IPS-NIHi7 (cell line): ENCODE measurements at regions not wholly inside any gene's neighbourhood (a gene's known extent, or its start where the extent isn't known, plus 50 kb on each side); places are given as distances from the start of the nearest gene placed in this dataset.

Experiments used
- DNase-seq: peaks from one replicate; pipeline ENCODE4 v3.0.0; 2012; ENCODE audit warnings: mixed read lengths; ENCODE audit errors: extremely low spot score

DNA sequence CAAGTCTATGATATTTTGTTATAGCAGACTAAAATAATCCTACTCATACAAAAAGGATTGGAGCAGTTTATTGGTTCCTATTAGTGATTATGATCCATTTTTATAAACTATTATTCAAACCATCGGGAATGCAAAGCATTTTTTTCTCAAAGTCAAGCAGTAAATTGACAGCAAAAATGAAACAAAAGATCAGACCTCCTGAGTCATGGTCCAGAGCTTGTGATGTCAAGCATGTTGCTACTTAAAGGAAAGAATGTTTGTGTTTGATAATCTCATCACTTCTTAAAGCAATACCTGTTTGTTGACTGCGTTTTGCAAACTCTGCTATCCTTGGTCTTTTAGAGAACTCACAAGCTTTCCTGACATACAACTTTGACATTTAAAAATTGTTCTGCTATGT, 204.4 kb downstream of the SAMD5 start:
- DNase-seq, result no peak

GRCh38 chr6:147715035-147715434, 206.5 kb downstream of the SAMD5 start:
- DNase-seq, result no peak

DNA sequence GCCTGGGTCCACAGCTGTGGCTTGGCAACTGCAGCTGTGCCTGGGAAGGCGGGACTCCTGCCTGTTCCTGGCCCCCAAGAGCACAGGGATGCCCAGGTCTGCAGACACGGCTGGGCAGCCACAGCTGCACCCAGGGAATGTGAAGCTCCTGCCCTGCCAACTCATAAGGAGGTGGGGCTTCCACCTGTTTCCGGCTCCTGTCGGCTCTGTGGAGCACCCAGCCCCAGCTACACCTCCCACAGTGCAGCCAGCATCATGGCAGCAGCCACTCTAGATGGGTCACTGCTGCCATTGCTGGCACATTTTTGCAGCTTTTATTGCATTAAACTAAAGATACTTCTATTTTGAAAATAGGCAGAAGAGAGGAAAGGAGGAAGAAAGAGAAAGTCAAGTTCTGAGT, 207.9 kb downstream of the SAMD5 start:
- DNase-seq, result no peak

DNA sequence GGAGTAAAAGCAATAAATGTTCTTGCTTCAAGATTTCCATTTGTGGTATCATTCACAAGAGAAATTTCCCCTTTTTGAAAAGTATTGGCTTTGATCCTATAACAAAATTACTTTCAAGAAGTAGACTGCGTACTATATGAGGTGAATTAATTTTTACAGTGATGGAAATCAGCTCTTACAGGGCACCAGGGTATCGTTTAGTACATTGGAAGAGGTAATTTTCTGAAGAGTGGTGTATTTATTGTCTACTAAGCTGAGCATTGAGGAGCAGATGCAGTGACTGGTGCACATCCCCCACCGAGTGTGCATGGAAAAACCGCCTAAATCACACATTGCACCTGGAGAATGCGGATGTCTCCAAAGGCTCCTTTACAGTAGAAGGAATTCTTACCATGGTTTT, 209.5 kb downstream of the SAMD5 start:
- no peak for DNase-seq

DNA sequence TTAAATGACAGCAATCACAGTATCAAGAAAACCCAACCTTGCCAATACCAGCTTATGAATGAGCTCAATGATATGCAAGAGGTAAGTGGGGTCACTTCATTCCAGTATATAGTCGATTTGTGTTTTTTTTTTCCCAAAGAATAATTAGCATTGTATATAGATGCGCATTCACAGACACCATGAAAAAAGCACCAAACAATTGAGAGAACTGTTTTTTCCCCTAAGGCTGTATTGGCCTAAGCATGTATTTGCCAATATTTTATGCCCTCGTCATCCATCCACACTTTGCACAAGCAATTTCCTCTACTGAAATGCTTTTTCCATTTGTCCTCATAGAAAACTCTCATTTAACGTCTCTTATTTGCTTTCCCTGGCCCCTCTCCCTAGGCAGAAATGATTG, 213.7 kb downstream of the SAMD5 start:
- DNase-seq, result no peak

- peak; percentile 35 for DNase-seq
Observed at GRCh38 chr6:147724454-147724853, 216.0 kb downstream of the SAMD5 start.

DNA sequence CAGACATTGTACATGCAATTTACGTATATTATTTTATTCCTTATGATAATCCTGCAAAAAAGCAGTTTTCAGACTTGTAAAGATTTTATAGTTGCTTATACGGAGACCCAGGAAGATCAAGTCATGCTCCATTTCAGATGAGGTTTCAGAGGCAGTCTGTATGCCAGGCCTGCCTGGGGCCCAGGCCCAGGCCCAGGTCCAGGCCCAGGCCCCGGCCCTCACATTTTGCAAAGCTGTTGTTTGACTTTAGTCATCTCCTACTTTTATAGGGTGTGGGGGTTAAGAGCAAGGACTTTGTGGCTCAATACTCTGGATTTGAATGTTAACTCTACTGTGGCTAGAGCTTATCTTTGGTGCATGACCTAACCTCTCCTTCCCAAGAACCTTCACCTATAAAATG, 217.9 kb downstream of the SAMD5 start:
- DNase-seq, result no peak

DNA sequence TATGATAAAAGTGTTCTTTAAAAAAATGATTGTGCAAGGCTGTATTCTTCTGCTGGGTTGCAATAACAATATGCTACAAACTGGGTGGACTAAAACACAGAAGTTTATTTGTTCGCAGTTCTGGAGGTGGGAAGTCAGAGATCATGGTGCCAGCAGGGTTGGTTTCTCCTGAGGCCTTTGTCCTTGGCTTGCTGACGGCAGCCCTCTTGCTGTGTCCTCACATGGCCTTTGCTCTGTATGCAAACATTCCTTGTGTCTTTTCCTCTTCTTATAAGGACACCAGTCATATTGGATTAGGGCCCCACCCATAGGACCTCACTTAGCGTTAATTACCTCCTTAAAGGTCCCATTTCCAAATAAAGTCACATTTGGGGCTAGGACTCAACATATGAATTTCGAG, 220.4 kb downstream of the SAMD5 start:
- no peak for DNase-seq

DNA sequence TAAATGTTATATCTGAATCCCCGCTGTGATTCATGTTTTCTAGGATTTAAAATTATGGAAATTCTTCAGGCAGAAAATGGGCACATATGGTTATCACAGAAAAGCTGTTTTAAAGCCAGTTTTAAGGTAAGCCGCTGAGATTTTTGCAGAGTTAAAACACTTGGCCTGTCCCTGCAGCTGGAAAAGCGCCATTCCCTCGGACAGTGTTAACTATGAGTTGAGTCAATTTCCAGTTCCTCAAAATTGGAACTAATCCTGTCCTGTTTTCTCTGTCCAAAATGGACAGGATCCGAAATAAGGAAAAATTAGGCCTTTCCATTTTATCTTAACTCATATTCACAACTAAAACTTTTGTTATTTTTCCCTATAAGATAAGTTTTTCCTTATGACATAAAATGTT, 225.2 kb downstream of the SAMD5 start:
- DNase-seq, result no peak

DNA sequence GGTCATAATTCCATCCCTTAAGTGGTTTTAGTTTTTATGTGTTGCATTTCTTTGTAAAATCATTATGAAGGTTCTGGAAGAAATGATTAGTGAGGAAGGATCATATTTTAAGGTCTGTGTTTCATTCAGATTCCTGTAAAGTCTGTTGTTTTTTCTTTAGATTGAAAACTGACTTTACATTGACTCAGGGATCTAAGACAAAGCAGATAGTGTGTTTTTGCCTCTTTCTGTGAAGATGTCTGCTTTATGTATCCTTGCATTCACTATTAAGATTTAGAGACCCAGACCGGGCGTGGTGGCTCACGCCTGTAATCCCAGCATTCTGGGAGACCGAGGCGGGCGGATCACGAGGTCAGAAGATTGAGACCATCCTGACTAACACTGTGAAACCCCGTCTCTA, 225.7 kb downstream of the SAMD5 start:
- DNase-seq, result no peak

DNA sequence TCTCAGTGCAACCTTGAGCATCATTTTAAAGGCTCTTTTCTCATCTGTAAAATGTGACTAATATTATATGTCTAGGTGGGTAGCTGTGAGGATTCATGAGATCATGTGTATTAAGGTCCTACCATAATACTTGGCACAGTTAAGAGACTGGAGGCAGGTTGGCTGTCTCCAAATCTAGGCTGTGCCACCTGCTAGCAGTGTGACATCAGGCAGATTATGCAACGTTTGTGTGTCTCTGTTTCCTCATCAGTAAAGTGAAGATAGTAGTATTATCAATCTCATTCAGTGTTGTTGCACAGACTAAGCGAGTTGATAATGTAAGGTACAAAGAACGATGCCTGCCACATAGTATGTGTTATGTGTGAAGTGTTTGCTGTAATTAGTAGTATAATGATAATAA, 227.4 kb downstream of the SAMD5 start:
- no peak for DNase-seq

GRCh38 chr6:147737115-147737514, 228.6 kb downstream of the SAMD5 start:
- no peak for DNase-seq

GRCh38 chr6:147738099-147738498, 229.6 kb downstream of the SAMD5 start:
- no peak for DNase-seq

GRCh38 chr6:147738516-147739162, 230.1 kb downstream of the SAMD5 start:
- DNase-seq, result no peak

GRCh38 chr6:147740326-147740725, 231.8 kb downstream of the SAMD5 start:
- no peak for DNase-seq

GRCh38 chr6:147740916-147741315, 232.4 kb downstream of the SAMD5 start:
- no peak for DNase-seq

DNA sequence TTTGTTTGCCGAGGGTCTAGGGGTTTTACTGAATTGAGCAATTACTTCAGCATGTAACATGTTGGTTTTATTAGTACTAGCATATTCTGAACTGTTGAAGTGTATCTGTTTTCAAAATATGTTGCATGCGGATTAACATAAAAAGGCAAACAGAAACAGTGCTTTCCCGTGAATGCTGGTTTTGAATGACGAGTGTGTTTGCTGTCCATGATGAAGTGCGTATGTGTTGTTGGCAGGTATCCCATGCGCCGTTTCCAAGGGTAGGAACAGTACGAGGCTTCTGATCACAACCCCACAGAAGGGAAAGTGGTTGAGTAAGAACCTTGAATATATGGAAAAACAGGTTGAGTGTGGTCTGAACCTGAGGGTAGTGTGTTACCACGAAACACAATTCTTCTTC, 232.9 kb downstream of the SAMD5 start:
- DNase-seq, result no peak

GRCh38 chr6:147742440-147742839, 233.9 kb downstream of the SAMD5 start:
- no peak for DNase-seq

GRCh38 chr6:147744012-147744411, 235.5 kb downstream of the SAMD5 start:
- DNase-seq, result no peak

- no peak for DNase-seq
Observed at GRCh38 chr6:147749331-147749730, 240.8 kb downstream of the SAMD5 start.

- no peak for DNase-seq
Observed at GRCh38 chr6:147750413-147750812, 241.9 kb downstream of the SAMD5 start.

DNA sequence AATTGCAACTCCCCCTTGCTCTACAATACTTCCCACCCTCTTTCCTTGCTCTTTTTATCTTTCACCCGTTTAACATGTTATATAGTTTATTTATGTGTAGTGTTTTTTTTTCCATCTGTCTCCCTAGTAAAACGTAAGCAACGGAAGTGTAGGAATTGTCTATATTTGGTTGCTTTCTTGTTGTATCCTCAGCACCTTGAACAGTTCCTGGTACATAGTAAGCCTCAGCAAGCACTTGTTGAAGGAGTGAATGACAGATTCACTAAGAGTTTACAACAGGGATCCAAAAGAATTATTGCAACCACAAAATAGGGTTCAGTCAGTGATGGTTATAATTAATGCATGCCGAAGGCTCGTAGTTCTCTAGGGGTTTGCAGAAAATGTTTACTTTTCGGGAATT, 242.7 kb downstream of the SAMD5 start:
- no peak for DNase-seq

DNA sequence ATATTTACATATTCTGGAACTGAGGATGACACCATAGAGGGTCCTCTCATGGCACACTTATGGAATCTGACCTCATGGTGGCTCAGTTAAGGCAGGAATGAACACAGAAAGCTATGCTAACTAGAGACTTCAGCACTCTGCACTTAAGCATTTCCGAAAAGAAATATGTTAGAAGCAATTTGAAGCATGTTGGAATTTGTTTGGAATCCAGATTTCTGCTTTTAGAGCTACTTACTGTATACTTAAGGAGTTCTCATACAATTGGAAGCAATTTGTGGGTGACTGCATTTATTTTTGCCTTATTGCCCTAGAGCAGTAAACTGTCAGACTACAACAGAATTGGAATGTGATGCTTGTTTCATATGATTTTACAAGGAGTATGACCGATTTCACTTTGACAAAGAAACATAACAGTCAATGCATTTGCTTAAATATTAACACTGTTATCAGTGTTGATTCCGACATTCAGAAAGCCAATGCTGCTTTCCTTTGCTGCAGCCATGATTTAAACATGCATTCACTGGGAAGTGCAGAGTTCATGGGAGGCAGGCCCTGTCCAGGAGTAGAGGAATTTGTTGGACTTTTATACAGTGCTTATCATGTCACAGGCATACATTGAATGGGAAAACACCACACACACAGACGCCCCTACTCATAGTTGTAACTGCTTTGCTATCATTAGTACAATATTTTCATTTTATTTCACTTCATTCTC, 244.4 kb downstream of the SAMD5 start:
- DNase-seq, result no peak

- no peak for DNase-seq
Observed at GRCh38 chr6:147755999-147756398, 247.5 kb downstream of the SAMD5 start.
